ENCODE measurements at regions not wholly inside any gene's neighbourhood (a gene's known extent, or its start where the extent isn't known, plus 50 kb on each side); places are given as distances from the start of the nearest gene placed in this dataset.

DNA sequence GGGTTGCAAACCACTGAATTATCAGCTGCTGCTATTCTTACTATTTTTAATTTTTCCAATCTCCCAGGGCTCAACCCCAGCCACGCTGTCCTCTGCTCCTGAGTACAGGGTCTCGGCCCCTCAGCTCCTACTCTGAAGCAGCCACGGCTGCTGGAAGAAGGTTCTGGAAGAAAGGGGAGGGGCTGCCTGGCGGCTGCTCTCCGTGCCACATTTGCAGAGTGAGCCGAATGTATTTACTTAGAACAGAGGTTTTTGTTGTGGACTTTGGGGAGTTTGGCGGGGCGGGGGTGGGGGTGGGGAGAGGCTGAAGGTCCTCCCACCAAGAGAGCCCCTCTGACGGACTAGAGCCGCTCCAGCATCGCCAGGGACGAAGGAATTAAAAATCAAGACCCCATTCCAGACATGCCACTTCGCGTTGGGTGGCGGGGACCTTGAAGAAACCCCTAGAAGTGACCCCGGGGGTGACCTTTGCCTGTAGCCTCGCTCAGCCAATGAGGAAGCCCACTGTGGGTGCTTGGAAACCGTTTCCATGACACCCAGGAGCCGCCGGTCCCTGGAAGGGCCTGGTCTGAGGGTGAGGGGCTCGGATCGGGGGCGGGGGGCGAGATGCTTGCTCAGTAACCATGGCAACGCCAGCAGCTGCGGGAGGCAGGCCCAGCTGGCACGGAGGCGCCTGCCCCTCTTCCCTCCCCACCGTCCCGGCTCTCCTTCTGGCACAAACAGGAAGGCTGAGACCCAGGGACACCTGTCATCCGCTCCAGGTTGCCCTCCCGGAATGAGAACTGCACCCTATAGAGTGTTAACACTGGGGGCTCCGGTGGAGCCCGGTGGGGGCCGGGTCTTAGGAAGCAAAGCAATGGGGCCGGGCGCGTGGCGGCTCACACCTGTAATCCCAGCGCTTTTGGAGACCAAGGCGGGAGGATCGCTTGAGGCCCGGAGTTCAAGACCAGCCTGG is 54.2 kb upstream of the PTPRS start (continued):
- TF ChIP-seq REST (IDR thresholded peaks at IDR 0.05; ENCODE audit: low read depth) (no peak), JUND (IDR thresholded peaks at IDR 0.05) (no peak), FOSL1 (IDR thresholded peaks at IDR 0.05; ENCODE audit: low read depth) (no peak)

GRCh38 chr19:5395556-5395955 is 54.9 kb upstream of the PTPRS start:
- no peak overlapping the region for H3K27ac ChIP-seq (ENCODE audit: low read depth, low read length)
- ChIA-PET POLR2A (no interaction called here), RAD21 (ENCODE audit: low non-redundant PET in 1 of 2, low total read pairs in 2 of 2, uncharacterized antibody in 2 of 2, unreplicated experiment in 2 of 2) (no interaction called here), CTCF (no interaction called here)
- H3K79me2 ChIP-seq (ENCODE audit: insufficient read depth, low read length), result no peaks in the 10 kb centered on the region
- no peaks in the 10 kb centered on the region for H3K36me3 ChIP-seq (ENCODE audit: control insufficient read depth in 1 of 2, insufficient read depth in 2 of 2, low read length in 2 of 2)
- BruUV-seq (replicated peaks), result no TSS peak
- no peaks in the 10 kb centered on the region for H3K4me1 ChIP-seq (ENCODE audit: control insufficient read depth in 1 of 2, insufficient read depth in 2 of 2, low read length in 2 of 2)
- H3K9me3 ChIP-seq (ENCODE audit: control insufficient read depth in 1 of 2, insufficient read depth in 1 of 2, low read depth in 1 of 2, low read length in 2 of 2), result no peaks in the 10 kb centered on the region
- no peaks in the 10 kb centered on the region for H3K9me2 ChIP-seq (ENCODE audit: insufficient read depth)
- no peaks in the 10 kb centered on the region for H4K20me1 ChIP-seq (ENCODE audit: insufficient read depth)
- DNase-seq (ENCODE audit: low read depth, low spot score) (no peak), ATAC-seq (no peak)
- H3K27me3 ChIP-seq (ENCODE audit: insufficient read depth, low read length), result peaks cover 26% of the 10 kb centered on the region
- H2AFZ ChIP-seq (ENCODE audit: low read depth, low read length, poor library complexity, severe bottlenecking), result no peak overlapping the region
- no peak overlapping the region for H3K4me3 ChIP-seq (replicated peaks in 1 of 2; ENCODE audit: low read depth in 1 of 2, low read length in 2 of 2)
- intact Hi-C loops (cut with micrococcal nuclease), result no loop called here
- no peak overlapping the region for H3K9ac ChIP-seq (ENCODE audit: low read length)
- no peak overlapping the region for H3K4me2 ChIP-seq (ENCODE audit: low read length)
- TF ChIP-seq EZH2phosphoT487 (IDR thresholded peaks at IDR 0.05; ENCODE audit: borderline replicate concordance), result no peak
- no peak for TF ChIP-seq ZFX (IDR thresholded peaks at IDR 0.05)
- TF ChIP-seq ZNF274 (IDR thresholded peaks at IDR 0.05; ENCODE audit: low read depth, low read length), result no peak
- TF ChIP-seq ZBTB33 (IDR thresholded peaks at IDR 0.05; ENCODE audit: extremely low read depth, insufficient replicate concordance, low read length), result no peak
- no peak for TF ChIP-seq POLR2A (IDR thresholded peaks at IDR 0.05; ENCODE audit: borderline replicate concordance, extremely low read depth, insufficient read depth, insufficient read length)
- TF ChIP-seq, protein P1, sequence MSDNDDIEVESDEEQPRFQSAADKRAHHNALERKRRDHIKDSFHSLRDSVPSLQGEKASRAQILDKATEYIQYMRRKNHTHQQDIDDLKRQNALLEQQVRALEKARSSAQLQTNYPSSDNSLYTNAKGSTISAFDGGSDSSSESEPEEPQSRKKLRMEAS (IDR thresholded peaks at IDR 0.05), result no peak
- TF ChIP-seq, protein P2, sequence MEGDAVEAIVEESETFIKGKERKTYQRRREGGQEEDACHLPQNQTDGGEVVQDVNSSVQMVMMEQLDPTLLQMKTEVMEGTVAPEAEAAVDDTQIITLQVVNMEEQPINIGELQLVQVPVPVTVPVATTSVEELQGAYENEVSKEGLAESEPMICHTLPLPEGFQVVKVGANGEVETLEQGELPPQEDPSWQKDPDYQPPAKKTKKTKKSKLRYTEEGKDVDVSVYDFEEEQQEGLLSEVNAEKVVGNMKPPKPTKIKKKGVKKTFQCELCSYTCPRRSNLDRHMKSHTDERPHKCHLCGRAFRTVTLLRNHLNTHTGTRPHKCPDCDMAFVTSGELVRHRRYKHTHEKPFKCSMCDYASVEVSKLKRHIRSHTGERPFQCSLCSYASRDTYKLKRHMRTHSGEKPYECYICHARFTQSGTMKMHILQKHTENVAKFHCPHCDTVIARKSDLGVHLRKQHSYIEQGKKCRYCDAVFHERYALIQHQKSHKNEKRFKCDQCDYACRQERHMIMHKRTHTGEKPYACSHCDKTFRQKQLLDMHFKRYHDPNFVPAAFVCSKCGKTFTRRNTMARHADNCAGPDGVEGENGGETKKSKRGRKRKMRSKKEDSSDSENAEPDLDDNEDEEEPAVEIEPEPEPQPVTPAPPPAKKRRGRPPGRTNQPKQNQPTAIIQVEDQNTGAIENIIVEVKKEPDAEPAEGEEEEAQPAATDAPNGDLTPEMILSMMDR (IDR thresholded peaks at IDR 0.05 in 2 of 3, conservative IDR thresholded peaks at IDR 0.05 in 1 of 3; ENCODE audit: borderline replicate concordance in 1 of 3, insufficient read depth in 1 of 3, low read depth in 2 of 3, low read length in 2 of 3), result no peak
- no peak for TF ChIP-seq SRF (IDR thresholded peaks at IDR 0.05; ENCODE audit: low read depth)
- TF ChIP-seq SIN3A (IDR thresholded peaks at IDR 0.05; ENCODE audit: low read depth), result no peak
- no peak for TF ChIP-seq FOSL1 (IDR thresholded peaks at IDR 0.05; ENCODE audit: low read depth)

All from HCT116 (cell line).